Activated CD4-positive, alpha-beta T cell treated with anti-CD3 and anti-CD28 coated beads, Interleukin-2, amount 50 U/mL, for 24 hours (primary cell): ENCODE measurements at regions not wholly inside any gene's neighbourhood (a gene's known extent, or its start where the extent isn't known, plus 50 kb on each side); places are given as distances from the start of the nearest gene placed in this dataset.
"Not testable (repeated sequence)": the region's sequence is repeated elsewhere in the genome, so short reads cannot be mapped to it uniquely, and the experiment has no call there.

Experiments
- DNase-seq, 2 donors: peaks; one replicate each; pipeline ENCODE4 v3.0.0-alpha.2; 2020; ENCODE audit warnings: low read depth in 1 of 2, low spot score in 1 of 2

GRCh38 chr5:154593071-154593470, 115.0 kb upstream of the HAND1 start:
- no peak for DNase-seq

GRCh38 chr5:154590093-154590724, 112.2 kb upstream of the HAND1 start:
- no peak for DNase-seq

- DNase-seq, result no peak
Measured at GRCh38 chr5:154589511-154589910, 111.5 kb upstream of the HAND1 start.

- DNase-seq, result not testable (repeated sequence)
Measured at GRCh38 chr5:154588833-154589425, 110.9 kb upstream of the HAND1 start.

- DNase-seq, result no peak
Measured at GRCh38 chr5:154588091-154588774, 110.2 kb upstream of the HAND1 start.

- no peak for DNase-seq
Measured at GRCh38 chr5:154587123-154588026, 109.3 kb upstream of the HAND1 start.

GRCh38 chr5:154583671-154584177, 105.7 kb upstream of the HAND1 start:
- no peak for DNase-seq

GRCh38 chr5:154580422-154580821, 102.4 kb upstream of the HAND1 start:
- DNase-seq, result no peak

GRCh38 chr5:154577416-154577815, 99.4 kb upstream of the HAND1 start:
- no peak for DNase-seq

- no peak for DNase-seq
Measured at GRCh38 chr5:154576429-154576806, 98.4 kb upstream of the HAND1 start.

- DNase-seq, result no peak
Measured at GRCh38 chr5:154575546-154576428, 97.8 kb upstream of the HAND1 start.

- no peak for DNase-seq
Measured at GRCh38 chr5:154573011-154573410, 95.0 kb upstream of the HAND1 start.

- no peak for DNase-seq
Measured at GRCh38 chr5:154571325-154572035, 93.5 kb upstream of the HAND1 start.

GRCh38 chr5:154570572-154571324, 92.7 kb upstream of the HAND1 start:
- DNase-seq, result no peak

- DNase-seq, result no peak
Measured at GRCh38 chr5:154568589-154568988, 90.6 kb upstream of the HAND1 start.

GRCh38 chr5:154567155-154567554, 89.1 kb upstream of the HAND1 start:
- no peak for DNase-seq

- DNase-seq, result no peak
Measured at GRCh38 chr5:154566146-154566680, 88.2 kb upstream of the HAND1 start.

- no peak for DNase-seq
Measured at GRCh38 chr5:154565123-154565522, 87.1 kb upstream of the HAND1 start.
